Effector memory CD8-positive, alpha-beta T cell (primary cell): ENCODE measurements at regions not wholly inside any gene's neighbourhood (a gene's known extent, or its start where the extent isn't known, plus 50 kb on each side); places are given as distances from the start of the nearest gene placed in this dataset.
"Not testable (repeated sequence)": the region's sequence is repeated elsewhere in the genome, so short reads cannot be mapped to it uniquely, and the experiment has no call there.

Experiments used
- ATAC-seq: fragments of 150-1000 bp; cut with Tn5 transposase; replicated peaks from 2 replicates; pipeline ENCODE4 v1.10.0; 2021; ENCODE audit warnings: mild to moderate bottlenecking, moderate library complexity
- DNase-seq, 3 experiments: peaks; one replicate each; pipeline ENCODE4 v3.0.0; 2021
- H3K27ac Mint-ChIP-seq, 2 donors: one replicate each; pipeline ENCODE4 v1.8.0; 2022; ENCODE audit warnings: mild to moderate bottlenecking in 2 of 2, mixed read lengths in 2 of 2, moderate library complexity in 2 of 2
- H3K27me3 Mint-ChIP-seq, 2 donors: one replicate each; pipeline ENCODE4 v1.8.0; 2022; ENCODE audit warnings: mixed read lengths in 2 of 2
- H3K36me3 Mint-ChIP-seq: one replicate; pipeline ENCODE4 v1.8.0; 2022; ENCODE audit warnings: mild to moderate bottlenecking, moderate library complexity, mixed read lengths; ENCODE audit not compliant: insufficient read depth
- H3K4me1 Mint-ChIP-seq, 2 donors: one replicate each; pipeline ENCODE4 v1.8.0; 2022; ENCODE audit warnings: low read depth in 2 of 2, mixed read lengths in 2 of 2
- H3K4me3 Mint-ChIP-seq, 2 donors: one replicate each; pipeline ENCODE4 v1.8.0; 2022; ENCODE audit warnings: mild to moderate bottlenecking in 2 of 2, mixed read lengths in 2 of 2, moderate library complexity in 2 of 2
- H3K9me3 Mint-ChIP-seq, 2 donors: one replicate each; pipeline ENCODE4 v1.8.0; 2022; ENCODE audit warnings: mixed read lengths in 2 of 2

DNA sequence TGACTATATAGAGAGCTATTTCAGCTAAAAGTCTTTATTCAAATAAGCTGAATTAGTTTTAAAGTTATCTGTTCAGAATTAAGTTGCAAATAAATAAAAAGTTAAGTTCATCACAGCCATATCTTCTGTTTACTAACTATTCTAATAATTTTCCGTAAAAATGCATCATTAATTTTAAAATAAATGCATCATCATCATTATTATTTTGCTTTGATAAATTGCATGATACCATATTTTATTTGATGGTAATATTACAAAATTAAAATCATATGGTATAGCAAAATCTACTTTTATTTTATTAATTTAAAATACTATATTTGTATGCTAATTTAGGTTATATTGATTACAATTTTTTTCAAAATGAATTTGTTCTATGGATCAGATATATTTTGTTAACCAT is 357.3 kb upstream of the NDST4 start:
- ATAC-seq (no peak), DNase-seq (no peak)
- H3K27me3 Mint-ChIP-seq: no peaks in the 10 kb centered on the region
- no peaks in the 10 kb centered on the region for H3K4me1 Mint-ChIP-seq
- H3K4me3 Mint-ChIP-seq: no peak overlapping the region
- no peak overlapping the region for H3K27ac Mint-ChIP-seq
- H3K36me3 Mint-ChIP-seq: no peaks in the 10 kb centered on the region
- H3K9me3 Mint-ChIP-seq: peaks cover 0 to 4% of the 10 kb centered on the region in 2 donors

DNA sequence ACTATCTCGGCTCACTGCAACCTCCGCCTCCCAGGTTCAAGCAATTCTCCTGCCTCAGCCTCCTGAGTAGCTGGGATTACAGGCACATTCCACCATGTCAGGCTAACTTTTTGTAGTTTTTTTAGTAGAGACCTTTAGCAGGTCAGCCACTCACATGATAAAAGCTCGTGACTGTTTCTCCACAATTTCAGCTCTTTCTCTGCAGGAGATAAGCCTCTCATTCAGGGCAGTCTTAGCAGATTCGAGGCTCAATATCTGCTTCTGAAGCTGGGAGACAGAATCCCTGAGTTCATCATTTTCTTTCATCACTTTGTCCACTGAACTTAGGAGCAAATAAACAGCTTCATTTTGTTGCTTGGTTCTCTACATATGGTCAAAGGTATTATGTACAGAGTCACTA is 345.9 kb upstream of the NDST4 start:
- not testable (repeated sequence) for H3K4me1 Mint-ChIP-seq, H3K9me3 Mint-ChIP-seq, H3K27ac Mint-ChIP-seq, DNase-seq, H3K36me3 Mint-ChIP-seq, H3K27me3 Mint-ChIP-seq, H3K4me3 Mint-ChIP-seq, ATAC-seq

GRCh38 chr4:115456231-115456630 is 342.8 kb upstream of the NDST4 start:
- DNase-seq (no peak), ATAC-seq (no peak)
- Mint-ChIP-seq H3K4me1 (no peaks in the 10 kb centered on the region), H3K4me3 (no peak overlapping the region), H3K9me3 (peaks cover 0 to 2% of the 10 kb centered on the region in 2 donors), H3K36me3 (no peaks in the 10 kb centered on the region), H3K27ac (no peak overlapping the region), H3K27me3 (no peaks in the 10 kb centered on the region)

DNA sequence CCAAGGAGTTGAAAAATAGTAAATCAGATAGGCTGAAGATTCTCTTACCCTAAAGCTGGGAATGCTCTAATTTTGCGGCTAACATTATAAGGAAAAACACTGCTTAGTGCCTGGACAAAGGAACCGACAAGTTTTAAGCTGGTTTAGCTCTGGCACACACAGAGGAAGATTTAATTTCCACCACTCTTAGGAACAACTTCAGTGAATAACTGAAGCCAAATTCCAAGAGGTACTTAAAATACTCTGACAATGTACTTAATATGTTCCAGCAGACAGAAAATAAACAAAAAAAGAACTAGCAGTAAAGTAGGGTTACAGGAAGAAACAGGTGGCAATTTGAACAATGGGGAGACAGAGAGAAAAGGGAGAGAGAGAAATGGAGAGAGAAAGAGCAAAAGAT is 340.8 kb upstream of the NDST4 start:
- DNase-seq (no peak), ATAC-seq (no peak)
- Mint-ChIP-seq H3K4me3 (no peak overlapping the region), H3K27ac (no peak overlapping the region), H3K9me3 (peaks cover 0 to 6% of the 10 kb centered on the region in 2 donors), H3K27me3 (peaks cover 0 to 5% of the 10 kb centered on the region in 2 donors), H3K36me3 (no peaks in the 10 kb centered on the region), H3K4me1 (no peaks in the 10 kb centered on the region)

DNA sequence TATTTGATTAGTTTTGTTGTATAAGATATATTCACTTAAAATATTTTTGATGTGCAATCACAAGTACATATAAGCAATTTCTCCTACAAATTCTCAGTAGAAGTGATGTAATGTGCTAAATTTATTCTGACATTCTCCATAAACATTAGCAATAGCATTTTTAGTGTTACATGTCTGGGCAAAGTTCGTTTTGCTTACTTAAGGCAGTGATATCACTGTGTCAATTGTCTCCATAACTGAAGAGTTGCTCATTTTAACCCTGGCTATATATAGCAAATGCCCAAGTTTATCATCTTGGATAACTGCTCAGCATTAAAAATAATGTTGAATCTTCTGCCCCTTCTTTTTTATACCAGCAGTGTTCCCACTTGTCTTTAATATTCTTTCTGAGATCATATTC is 340.0 kb upstream of the NDST4 start:
- H3K4me1 Mint-ChIP-seq: no peaks in the 10 kb centered on the region
- H3K4me3 Mint-ChIP-seq: no peak overlapping the region
- H3K36me3 Mint-ChIP-seq: no peaks in the 10 kb centered on the region
- H3K27ac Mint-ChIP-seq: no peak overlapping the region
- peaks cover 0 to 6% of the 10 kb centered on the region in 2 donors for H3K9me3 Mint-ChIP-seq
- ATAC-seq (no peak), DNase-seq (no peak)
- peaks cover 0 to 5% of the 10 kb centered on the region in 2 donors for H3K27me3 Mint-ChIP-seq

- not testable (repeated sequence) for H3K27me3 Mint-ChIP-seq, H3K9me3 Mint-ChIP-seq, ATAC-seq, H3K36me3 Mint-ChIP-seq, DNase-seq, H3K4me1 Mint-ChIP-seq, H3K27ac Mint-ChIP-seq, H3K4me3 Mint-ChIP-seq
These were observed 338.8 kb upstream of the NDST4 start for GRCh38 chr4:115452229-115452628.

DNA sequence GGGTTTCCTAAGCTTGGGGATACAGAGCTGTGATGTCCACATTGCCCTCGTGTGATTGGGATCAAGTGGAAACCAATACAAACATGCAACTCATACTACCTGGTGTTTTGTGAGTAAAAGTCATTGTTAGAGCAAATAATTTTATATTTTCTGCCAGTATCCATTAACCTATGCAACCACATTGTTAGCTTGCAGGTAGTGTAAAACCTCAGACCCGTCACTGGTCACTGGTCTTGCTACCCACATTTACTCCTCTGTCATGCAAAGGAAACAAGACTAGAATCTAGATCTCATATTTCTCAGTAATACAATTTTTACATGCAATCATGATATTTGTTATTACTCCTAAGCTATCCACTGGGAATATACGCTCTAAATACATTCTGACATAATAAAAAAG is 324.3 kb upstream of the NDST4 start:
- ATAC-seq (no peak), DNase-seq (no peak)
- H3K4me3 Mint-ChIP-seq: no peak overlapping the region

GRCh38 chr4:115433491-115433890 is 320.1 kb upstream of the NDST4 start:
- ATAC-seq (no peak), DNase-seq (no peak)
- no peak overlapping the region for H3K27ac Mint-ChIP-seq
- H3K4me3 Mint-ChIP-seq: no peak overlapping the region
- no peaks in the 10 kb centered on the region for H3K36me3 Mint-ChIP-seq
- H3K4me1 Mint-ChIP-seq: no peaks in the 10 kb centered on the region
- H3K9me3 Mint-ChIP-seq: peaks cover 0 to 4% of the 10 kb centered on the region in 2 donors
- H3K27me3 Mint-ChIP-seq: no peaks in the 10 kb centered on the region

More for the DNA sequence above, 324.3 kb upstream of the NDST4 start:
- Mint-ChIP-seq H3K27me3 (no peaks in the 10 kb centered on the region), H3K36me3 (no peaks in the 10 kb centered on the region), H3K27ac (no peak overlapping the region), H3K9me3 (peaks cover 0 to 2% of the 10 kb centered on the region in 2 donors), H3K4me1 (no peaks in the 10 kb centered on the region)

GRCh38 chr4:115430024-115430423 is 316.6 kb upstream of the NDST4 start:
- Mint-ChIP-seq H3K4me3 (no peak overlapping the region), H3K27me3 (no peaks in the 10 kb centered on the region), H3K36me3 (no peaks in the 10 kb centered on the region), H3K9me3 (peaks cover 0 to 2% of the 10 kb centered on the region in 2 donors), H3K4me1 (no peaks in the 10 kb centered on the region), H3K27ac (no peak overlapping the region)
- ATAC-seq (no peak), DNase-seq (no peak)

GRCh38 chr4:115428455-115428854 is 315.0 kb upstream of the NDST4 start:
- DNase-seq: no peak
- no peak for ATAC-seq
- Mint-ChIP-seq H3K4me1 (no peaks in the 10 kb centered on the region), H3K27ac (no peak overlapping the region), H3K9me3 (peaks cover 0 to 2% of the 10 kb centered on the region in 2 donors), H3K4me3 (no peak overlapping the region), H3K36me3 (no peaks in the 10 kb centered on the region), H3K27me3 (no peaks in the 10 kb centered on the region)

DNA sequence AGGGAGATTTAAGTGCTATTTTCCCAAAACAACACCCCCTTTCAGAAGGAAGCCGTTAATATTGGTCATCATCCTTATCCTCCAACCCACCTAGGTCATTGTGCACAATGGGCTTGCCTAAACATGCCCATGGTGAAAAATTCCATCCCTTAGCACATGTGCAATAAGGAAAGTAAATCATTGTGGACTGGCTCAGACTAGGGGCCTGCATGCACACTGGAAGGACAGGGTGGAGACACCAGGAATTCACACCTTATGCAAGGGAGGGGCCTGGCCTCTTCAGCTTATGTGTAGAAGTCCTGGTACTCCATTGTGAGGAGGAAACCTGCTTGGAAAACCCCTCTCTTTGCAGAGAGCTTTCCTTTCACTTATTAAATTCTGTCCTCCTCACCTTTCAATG is 311.4 kb upstream of the NDST4 start:
- no peaks in the 10 kb centered on the region for H3K36me3 Mint-ChIP-seq
- H3K27me3 Mint-ChIP-seq: no peaks in the 10 kb centered on the region
- H3K9me3 Mint-ChIP-seq: no peaks in the 10 kb centered on the region
- DNase-seq (no peak), ATAC-seq (no peak)
- no peaks in the 10 kb centered on the region for H3K4me1 Mint-ChIP-seq
- H3K4me3 Mint-ChIP-seq: no peak overlapping the region
- H3K27ac Mint-ChIP-seq: no peak overlapping the region

GRCh38 chr4:115418635-115419396 is 305.4 kb upstream of the NDST4 start:
- no peak for ATAC-seq
- no peak for DNase-seq
- H3K36me3 Mint-ChIP-seq: no peaks in the 10 kb centered on the region
- H3K9me3 Mint-ChIP-seq: no peaks in the 10 kb centered on the region
- no peak overlapping the region for H3K4me3 Mint-ChIP-seq
- no peaks in the 10 kb centered on the region for H3K4me1 Mint-ChIP-seq
- H3K27me3 Mint-ChIP-seq: no peaks in the 10 kb centered on the region
- no peak overlapping the region for H3K27ac Mint-ChIP-seq

DNA sequence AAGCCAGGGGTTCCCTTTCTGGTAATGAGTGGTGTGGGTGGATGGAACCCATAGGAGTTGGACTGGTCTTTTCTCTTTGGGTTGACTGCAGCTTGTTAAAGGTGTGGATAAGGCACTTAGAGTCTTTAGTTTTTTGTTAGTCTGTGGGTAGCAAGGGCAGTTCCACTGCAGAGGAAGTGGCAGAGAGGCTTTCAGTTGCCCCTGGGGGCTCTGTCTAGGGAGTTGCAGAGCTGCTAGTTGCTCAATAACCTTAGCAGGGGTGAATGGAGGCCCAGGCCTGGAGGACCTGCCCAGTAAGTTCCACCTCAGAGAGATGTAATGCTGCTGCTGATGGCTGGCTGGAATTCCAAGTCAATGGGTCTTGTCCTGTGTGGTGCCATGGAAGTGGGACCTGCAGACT is 282.6 kb upstream of the NDST4 start:
- peaks cover 0 to 3% of the 10 kb centered on the region in 2 donors for H3K4me1 Mint-ChIP-seq
- H3K36me3 Mint-ChIP-seq: no peaks in the 10 kb centered on the region
- no peak overlapping the region for H3K27ac Mint-ChIP-seq
- DNase-seq (no peak), ATAC-seq (no peak)
- no peak overlapping the region for H3K4me3 Mint-ChIP-seq
- no peaks in the 10 kb centered on the region for H3K27me3 Mint-ChIP-seq
- no peaks in the 10 kb centered on the region for H3K9me3 Mint-ChIP-seq

- Mint-ChIP-seq H3K27ac (no peak overlapping the region), H3K9me3 (no peaks in the 10 kb centered on the region), H3K4me1 (no peaks in the 10 kb centered on the region), H3K27me3 (no peaks in the 10 kb centered on the region), H3K4me3 (no peak overlapping the region), H3K36me3 (no peaks in the 10 kb centered on the region)
- DNase-seq (no peak), ATAC-seq (no peak)
These were observed 263.4 kb upstream of the NDST4 start for GRCh38 chr4:115376866-115377265.
